ENCODE measurements at regions not wholly inside any gene's neighbourhood (a gene's known extent, or its start where the extent isn't known, plus 50 kb on each side); places are given as distances from the start of the nearest gene placed in this dataset.

- no peak for TF ChIP-seq POLR2A (IDR thresholded peaks at IDR 0.05; ENCODE audit: low read length)
- no peak for TF ChIP-seq GATA1 (IDR thresholded peaks at IDR 0.05; ENCODE audit: low read depth, low read length)
- DNase-seq = no peak
Measured at GRCh38 chr6:102571236-102571908, 1177.9 kb downstream of the GRIK2 start.

- no peak for TF ChIP-seq POLR2A (IDR thresholded peaks at IDR 0.05; ENCODE audit: low read length)
- no peak for TF ChIP-seq GATA1 (IDR thresholded peaks at IDR 0.05; ENCODE audit: low read depth, low read length)
- no peak for DNase-seq
Measured at GRCh38 chr6:102562713-102563112, 1169.2 kb downstream of the GRIK2 start.

GRCh38 chr6:102553214-102553613, 1159.7 kb downstream of the GRIK2 start:
- TF ChIP-seq POLR2A (IDR thresholded peaks at IDR 0.05; ENCODE audit: low read length) = no peak
- no peak for DNase-seq

GRCh38 chr6:102549221-102549874, 1155.8 kb downstream of the GRIK2 start:
- no peak for TF ChIP-seq GATA1 (IDR thresholded peaks at IDR 0.05; ENCODE audit: low read depth, low read length)
- TF ChIP-seq POLR2A (IDR thresholded peaks at IDR 0.05; ENCODE audit: low read length) = no peak
- no peak for DNase-seq

- no peak for DNase-seq
- TF ChIP-seq POLR2A (IDR thresholded peaks at IDR 0.05; ENCODE audit: low read length) (no peak), GATA1 (IDR thresholded peaks at IDR 0.05; ENCODE audit: low read depth, low read length) (no peak)
Measured at GRCh38 chr6:102525336-102525735, 1131.8 kb downstream of the GRIK2 start.

- DNase-seq = no peak
- no peak for TF ChIP-seq GATA1 (IDR thresholded peaks at IDR 0.05; ENCODE audit: low read depth, low read length)
- no peak for TF ChIP-seq POLR2A (IDR thresholded peaks at IDR 0.05; ENCODE audit: low read length)
Measured at GRCh38 chr6:102520966-102521365, 1127.5 kb downstream of the GRIK2 start.

- TF ChIP-seq POLR2A (IDR thresholded peaks at IDR 0.05; ENCODE audit: low read length) = no peak
- no peak for TF ChIP-seq GATA1 (IDR thresholded peaks at IDR 0.05; ENCODE audit: low read depth, low read length)
- no peak for DNase-seq
Measured at GRCh38 chr6:102517506-102517905, 1124.0 kb downstream of the GRIK2 start.

- TF ChIP-seq POLR2A (IDR thresholded peaks at IDR 0.05; ENCODE audit: low read length) (no peak), GATA1 (IDR thresholded peaks at IDR 0.05; ENCODE audit: low read depth, low read length) (no peak)
- DNase-seq = no peak
Measured at GRCh38 chr6:102501615-102502014, 1108.1 kb downstream of the GRIK2 start.

GRCh38 chr6:102494808-102495207, 1101.3 kb downstream of the GRIK2 start:
- DNase-seq = no peak
- no peak for TF ChIP-seq GATA1 (IDR thresholded peaks at IDR 0.05; ENCODE audit: low read depth, low read length)
- TF ChIP-seq POLR2A (IDR thresholded peaks at IDR 0.05; ENCODE audit: low read length) = no peak

GRCh38 chr6:102493485-102493884, 1100.0 kb downstream of the GRIK2 start:
- DNase-seq = no peak
- no peak for TF ChIP-seq POLR2A (IDR thresholded peaks at IDR 0.05; ENCODE audit: low read length)
- TF ChIP-seq GATA1 (IDR thresholded peaks at IDR 0.05; ENCODE audit: low read depth, low read length) = no peak

- no peak for DNase-seq
- TF ChIP-seq POLR2A (IDR thresholded peaks at IDR 0.05; ENCODE audit: low read length) (no peak), GATA1 (IDR thresholded peaks at IDR 0.05; ENCODE audit: low read depth, low read length) (no peak)
Measured at GRCh38 chr6:102488729-102489128, 1095.2 kb downstream of the GRIK2 start.

GRCh38 chr6:102485480-102485879, 1092.0 kb downstream of the GRIK2 start:
- DNase-seq = no peak
- no peak for TF ChIP-seq GATA1 (IDR thresholded peaks at IDR 0.05; ENCODE audit: low read depth, low read length)
- TF ChIP-seq POLR2A (IDR thresholded peaks at IDR 0.05; ENCODE audit: low read length) = no peak

- TF ChIP-seq GATA1 (IDR thresholded peaks at IDR 0.05; ENCODE audit: low read depth, low read length) = no peak
- TF ChIP-seq POLR2A (IDR thresholded peaks at IDR 0.05; ENCODE audit: low read length) = no peak
- no peak for DNase-seq
Measured at GRCh38 chr6:102474041-102474807, 1080.7 kb downstream of the GRIK2 start.

GRCh38 chr6:102458990-102459389, 1065.5 kb downstream of the GRIK2 start:
- no peak for DNase-seq
- TF ChIP-seq POLR2A (IDR thresholded peaks at IDR 0.05; ENCODE audit: low read length) (no peak), GATA1 (IDR thresholded peaks at IDR 0.05; ENCODE audit: low read depth, low read length) (no peak)
